ENCODE measurements at regions not wholly inside any gene's neighbourhood (a gene's known extent, or its start where the extent isn't known, plus 50 kb on each side); places are given as distances from the start of the nearest gene placed in this dataset.

- no peak for TF ChIP-seq CTCF (IDR thresholded peaks at IDR 0.05)
- TF ChIP-seq POLR2A (IDR thresholded peaks at IDR 0.05): no peak
Measured at GRCh38 chrX:109863811-109864210, 130.8 kb upstream of the ACSL4 start.
